KMS-11 (cell line): ENCODE measurements at regions not wholly inside any gene's neighbourhood (a gene's known extent, or its start where the extent isn't known, plus 50 kb on each side); places are given as distances from the start of the nearest gene placed in this dataset.
"Not testable (repeated sequence)": the region's sequence is repeated elsewhere in the genome, so short reads cannot be mapped to it uniquely, and the experiment has no call there.

Experiments used
- H2AFZ ChIP-seq: fragments of 200-600 bp; sonication (generic); 2 replicates; pipeline ENCODE4 v1.6.1; 2016; ENCODE audit warnings: antibody characterized with exemption, mixed run types, low read depth
- H3K27ac ChIP-seq: fragments of 200-600 bp; sonication (generic); 2 replicates; pipeline ENCODE4 v1.6.1; 2016; ENCODE audit warnings: mild to moderate bottlenecking, mixed run types
- H3K27me3 ChIP-seq: fragments of 200-600 bp; sonication (generic); 2 replicates; pipeline ENCODE4 v1.6.1; 2017; ENCODE audit warnings: mild to moderate bottlenecking, low read depth, mixed run types, moderate library complexity; ENCODE audit not compliant: insufficient read depth
- H3K36me3 ChIP-seq: fragments of 200-600 bp; sonication (generic); 2 replicates; pipeline ENCODE4 v1.6.1; 2017; ENCODE audit warnings: mild to moderate bottlenecking, mixed run types; ENCODE audit not compliant: insufficient read depth
- H3K4me1 ChIP-seq: fragments of 200-600 bp; sonication (generic); 2 replicates; pipeline ENCODE4 v1.6.1; 2016; ENCODE audit warnings: mild to moderate bottlenecking, low read depth, mixed run types; ENCODE audit not compliant: poor library complexity, severe bottlenecking
- H3K4me2 ChIP-seq: fragments of 200-600 bp; sonication (generic); 2 replicates; pipeline ENCODE4 v1.7.0; 2016; ENCODE audit warnings: mild to moderate bottlenecking, mixed run types
- H3K4me3 ChIP-seq: fragments of 200-600 bp; sonication (generic); IDR thresholded peaks from 2 replicates; pipeline ENCODE4 v1.6.1; 2017; ENCODE audit warnings: low read depth, low read length, mixed read lengths; ENCODE audit not compliant: insufficient read depth
- H3K79me2 ChIP-seq: fragments of 200-600 bp; sonication (generic); 2 replicates; pipeline ENCODE4 v1.6.1; 2016; ENCODE audit warnings: low read depth, mixed run types; ENCODE audit not compliant: insufficient read depth
- H3K9ac ChIP-seq: fragments of 200-600 bp; sonication (generic); 2 replicates; pipeline ENCODE4 v1.6.1; 2016; ENCODE audit warnings: mild to moderate bottlenecking, mixed run types
- H4K20me1 ChIP-seq: fragments of 200-600 bp; sonication (generic); 2 replicates; pipeline ENCODE4 v1.6.1; 2016; ENCODE audit warnings: mild to moderate bottlenecking, mixed run types; ENCODE audit not compliant: insufficient read depth
- CTCF ChIP-seq: fragments of 200-600 bp; sonication (generic); conservative IDR thresholded peaks from 2 replicates; pipeline ENCODE4 v1.6.1; 2017; ENCODE audit warnings: low read depth, mild to moderate bottlenecking, antibody characterized with exemption, low read length, moderate library complexity, mixed read lengths

DNA sequence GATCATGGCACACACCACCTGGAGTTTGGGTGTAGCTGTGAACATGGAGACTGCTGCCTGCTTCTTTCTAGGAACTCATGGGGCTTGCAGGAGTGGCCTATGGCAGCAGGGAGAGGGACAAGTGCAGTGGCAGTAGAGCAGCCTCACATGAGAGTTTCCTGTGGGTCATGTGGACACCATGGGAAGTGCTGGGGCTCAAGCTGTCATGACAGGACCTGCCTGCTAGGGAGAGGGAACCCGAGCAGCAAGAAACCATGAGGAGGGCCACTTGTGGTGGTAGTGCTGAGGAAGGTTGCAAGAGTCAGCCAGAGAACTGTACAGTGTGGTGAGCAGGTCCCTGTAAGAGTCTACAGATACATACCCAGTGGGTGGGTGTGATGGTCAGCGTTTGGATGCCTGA is 73.8 kb upstream of the MRPS22 start:
- no peak overlapping the region for H2AFZ ChIP-seq

DNA sequence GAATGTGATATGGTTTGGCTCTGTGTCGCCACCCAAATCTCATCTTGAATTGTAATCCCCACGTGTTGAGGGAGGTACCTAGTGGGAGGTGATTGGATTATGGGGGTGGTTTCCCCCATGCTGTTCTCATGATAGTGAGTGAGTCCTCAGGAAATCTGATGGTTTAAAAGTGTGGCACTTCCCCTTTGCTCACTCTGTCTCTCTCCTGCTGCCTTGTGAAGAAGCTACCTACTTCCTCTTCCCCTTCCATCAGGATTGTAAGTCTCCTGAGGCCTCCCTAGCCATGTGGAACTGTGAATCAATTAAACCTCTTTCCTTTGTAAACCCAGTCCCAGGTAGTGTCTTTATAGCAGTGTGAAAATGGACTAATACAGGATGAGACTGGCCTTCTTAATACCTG is 73.2 kb upstream of the MRPS22 start:
- H3K27me3 ChIP-seq, H2AFZ ChIP-seq, H3K4me2 ChIP-seq, H3K27ac ChIP-seq, H3K9ac ChIP-seq, H3K4me3 ChIP-seq, H3K4me1 ChIP-seq, H4K20me1 ChIP-seq, H3K36me3 ChIP-seq, H3K79me2 ChIP-seq: not testable (repeated sequence)

More for the DNA sequence above, 73.8 kb upstream of the MRPS22 start:
- no peak overlapping the region for H3K4me2 ChIP-seq
- H3K27me3 ChIP-seq, result no peaks in the 10 kb centered on the region
- H3K4me1 ChIP-seq, result no peaks in the 10 kb centered on the region
- no peaks in the 10 kb centered on the region for H3K79me2 ChIP-seq
- H3K36me3 ChIP-seq, result no peaks in the 10 kb centered on the region
- TF ChIP-seq CTCF, result no peak
- H4K20me1 ChIP-seq, result no peaks in the 10 kb centered on the region
- H3K27ac ChIP-seq, result no peak overlapping the region
- no peak overlapping the region for H3K9ac ChIP-seq
- H3K4me3 ChIP-seq, result no peak overlapping the region

DNA sequence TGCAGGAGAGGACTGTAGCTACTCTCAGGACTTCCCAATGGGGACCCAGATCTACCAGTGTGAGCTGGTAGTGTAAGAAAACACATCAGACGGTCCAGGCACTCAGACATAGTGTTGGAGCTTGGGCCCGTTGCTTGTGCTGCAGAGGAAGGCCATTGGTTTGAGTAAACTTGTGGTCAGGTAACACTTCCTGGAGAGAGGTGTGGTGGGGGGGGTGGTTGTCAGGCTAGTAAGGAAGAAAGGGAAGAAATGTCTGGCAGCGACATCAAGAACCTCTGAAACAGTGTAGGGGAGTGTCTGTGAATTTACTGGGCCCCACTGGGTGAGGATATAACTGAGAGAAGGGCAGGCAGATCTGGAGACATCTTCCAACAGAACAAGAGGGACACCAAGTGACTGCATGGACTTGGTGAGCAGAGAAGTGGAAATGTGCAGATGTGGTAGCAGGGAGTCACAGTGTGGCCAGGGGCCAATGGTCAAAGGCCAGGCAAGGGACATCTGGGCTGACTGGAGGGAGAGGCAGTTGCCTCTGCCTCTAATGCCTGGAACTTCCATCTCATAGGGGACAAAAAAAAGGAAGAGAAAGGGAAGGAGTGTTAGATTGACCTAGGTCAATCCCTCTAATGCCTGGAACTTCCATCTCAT is 63.7 kb upstream of the MRPS22 start:
- Histone ChIP-seq H2AFZ (no peak overlapping the region), H3K36me3 (no peaks in the 10 kb centered on the region), H3K4me2 (no peak overlapping the region), H3K9ac (no peak overlapping the region), H3K4me1 (no peaks in the 10 kb centered on the region), H3K27me3 (no peaks in the 10 kb centered on the region), H3K79me2 (no peaks in the 10 kb centered on the region), H3K4me3 (no peak overlapping the region), H3K27ac (no peak overlapping the region), H4K20me1 (no peaks in the 10 kb centered on the region)
- TF ChIP-seq CTCF, result no peak

- no peaks in the 10 kb centered on the region for H3K27me3 ChIP-seq
- TF ChIP-seq CTCF, result no peak
- H3K4me2 ChIP-seq, result no peak overlapping the region
Observed at GRCh38 chr3:139281096-139281495, 62.7 kb upstream of the MRPS22 start.

GRCh38 chr3:139281522-139282196 is 62.2 kb upstream of the MRPS22 start:
- Histone ChIP-seq H2AFZ (no peak overlapping the region), H3K27me3 (no peaks in the 10 kb centered on the region), H3K79me2 (no peaks in the 10 kb centered on the region), H4K20me1 (no peaks in the 10 kb centered on the region), H3K36me3 (no peaks in the 10 kb centered on the region), H3K27ac (no peak overlapping the region), H3K4me1 (no peaks in the 10 kb centered on the region), H3K4me3 (no peak overlapping the region), H3K4me2 (no peak overlapping the region), H3K9ac (no peak overlapping the region)
- no peak for TF ChIP-seq CTCF

More at GRCh38 chr3:139281096-139281495, 62.7 kb upstream of the MRPS22 start:
- no peak overlapping the region for H2AFZ ChIP-seq
- no peaks in the 10 kb centered on the region for H4K20me1 ChIP-seq
- no peaks in the 10 kb centered on the region for H3K79me2 ChIP-seq
- H3K4me1 ChIP-seq, result no peaks in the 10 kb centered on the region
- H3K4me3 ChIP-seq, result no peak overlapping the region
- no peak overlapping the region for H3K9ac ChIP-seq
- no peaks in the 10 kb centered on the region for H3K36me3 ChIP-seq
- H3K27ac ChIP-seq, result no peak overlapping the region
